RWPE1 (cell line): ENCODE measurements at regions not wholly inside any gene's neighbourhood (a gene's known extent, or its start where the extent isn't known, plus 50 kb on each side); places are given as distances from the start of the nearest gene placed in this dataset.

ENCODE experiments used
- CTCF ChIA-PET: fragments of 350-600 bp; sonication (Branson Sonifier 250); formaldehyde crosslinking; extraction: SDS; loops from one replicate; lab custom pipeline; 2021; lab: Yijun Ruan, JAX
- POLR2A ChIA-PET: fragments of 400-600 bp; formaldehyde crosslinking; extraction: SDS; loops from one replicate; lab custom pipeline; 2020; ENCODE audit warnings: antibody characterized with exemption; ENCODE audit not compliant: low non-redundant PET; lab: Yijun Ruan, JAX
- DNase-seq: peaks from one replicate; pipeline ENCODE4 v3.0.0; 2012; ENCODE audit warnings: low spot score
- H3K27ac ChIP-seq: fragments of 450-650 bp; 2 replicates; pipeline ENCODE4 v1.5.1; 2017
- CTCF ChIP-seq: fragments of 450-650 bp; conservative IDR thresholded peaks from 2 replicates; pipeline ENCODE4 v1.5.1; 2017; ENCODE audit warnings: low read depth, mild to moderate bottlenecking

DNA sequence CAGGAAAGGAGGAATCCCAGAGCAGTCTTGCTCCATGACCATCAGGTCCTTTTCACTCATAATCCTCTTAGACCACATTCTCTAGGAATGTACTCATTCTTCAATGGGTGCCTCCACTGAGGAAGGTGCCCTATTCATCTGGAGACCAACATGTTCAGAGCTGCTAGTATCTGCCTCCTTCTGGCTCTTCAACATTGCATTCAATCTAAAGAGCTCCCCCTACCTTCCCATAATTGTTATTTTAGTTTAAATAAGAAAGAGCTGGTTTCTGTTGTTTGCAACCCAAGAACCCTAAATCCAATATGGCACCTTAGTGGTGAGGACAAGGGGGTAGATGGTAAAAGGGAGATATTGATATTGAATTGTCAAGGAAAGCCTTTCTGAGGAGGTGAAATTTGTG is 67.6 kb downstream of the SCN11A start:
- no peak overlapping the region for H3K27ac ChIP-seq
- no peak for DNase-seq
- ChIA-PET CTCF (interaction anchor here (0.7 kb wide), 1 partner anchor 20 kb away, joined by 6 read pairs; no protein-coding TSS in a partner anchor), POLR2A (no interaction called here)
- TF ChIP-seq CTCF = no peak

DNA sequence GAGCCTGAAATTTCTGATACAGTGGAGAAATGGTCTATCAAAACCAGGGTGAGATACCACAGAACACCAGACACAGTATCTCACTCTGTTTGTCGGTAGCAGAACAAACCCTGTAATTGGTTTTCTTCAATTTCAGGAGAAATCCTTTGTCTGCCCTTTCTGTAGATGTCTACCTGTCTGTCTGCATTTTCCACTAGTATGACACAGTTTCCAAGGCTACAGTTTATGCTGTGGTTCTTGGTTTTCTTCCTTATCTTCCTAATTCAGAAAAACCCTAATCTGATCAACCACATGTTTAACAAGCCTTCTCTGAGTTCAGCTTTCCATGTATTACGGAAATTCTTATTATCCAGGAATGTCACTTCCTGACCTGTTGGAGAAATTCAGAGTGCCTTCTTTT is 70.8 kb downstream of the SCN11A start:
- H3K27ac ChIP-seq = no peak overlapping the region
- DNase-seq = no peak
- ChIA-PET CTCF (no interaction called here), POLR2A (no interaction called here)
- TF ChIP-seq CTCF = no peak

- CTCF ChIA-PET = no interaction called here
- H3K27ac ChIP-seq = no peak overlapping the region
- TF ChIP-seq CTCF = no peak
These were observed 73.0 kb downstream of the SCN11A start for GRCh38 chr3:38978729-38979128.

DNA sequence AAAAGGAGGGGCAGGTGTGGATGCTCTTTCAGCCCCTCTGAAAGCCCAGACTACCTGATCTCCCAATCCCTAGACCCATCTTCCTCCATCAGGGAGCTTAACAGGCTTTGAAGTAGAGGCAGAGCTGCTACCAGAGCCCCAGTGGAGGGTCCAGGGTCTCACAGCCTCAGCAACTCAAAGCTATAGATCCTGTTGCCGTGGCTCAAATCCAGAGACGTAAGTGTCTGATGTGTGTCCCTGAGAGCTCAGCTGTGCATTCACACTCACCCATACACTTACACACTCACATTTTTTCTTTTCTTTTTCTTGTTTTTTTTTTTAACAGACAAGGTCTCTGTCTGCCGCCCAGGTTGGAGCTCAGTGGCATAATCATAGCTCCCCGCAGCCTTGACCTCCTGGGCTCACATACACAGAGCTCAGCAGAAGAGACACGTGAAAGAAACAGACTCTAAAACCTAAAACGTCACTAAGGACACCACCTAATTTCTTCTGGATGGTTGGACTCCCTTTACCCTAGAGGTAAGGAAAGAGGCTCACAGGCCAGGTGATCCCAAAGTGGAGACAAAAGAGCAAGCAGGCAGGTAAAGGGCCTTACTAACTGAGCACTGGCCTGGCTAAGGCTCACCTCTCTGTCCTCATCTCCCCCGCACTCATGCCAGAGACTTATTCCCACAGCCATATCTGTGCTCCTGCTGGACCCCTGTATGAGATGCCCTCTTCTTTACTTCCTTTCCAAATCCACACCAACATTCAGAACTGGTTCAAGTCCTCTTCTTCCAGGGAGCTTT is 80.7 kb downstream of the SCN11A start:
- ChIA-PET CTCF (interaction anchor here (0.6 kb wide), 1 partner anchor 335 kb away, joined by 3 read pairs; no protein-coding TSS in a partner anchor), POLR2A (no interaction called here)
- TF ChIP-seq CTCF = no peak
- H3K27ac ChIP-seq = no peak overlapping the region
- DNase-seq = no peak

More at GRCh38 chr3:38978729-38979128, 73.0 kb downstream of the SCN11A start:
- no peak for DNase-seq
- POLR2A ChIA-PET = no interaction called here

- H3K27ac ChIP-seq = no peak overlapping the region
- CTCF ChIA-PET = interaction anchor here (0.9 kb wide), 1 partner anchor 9 kb away, joined by 3 read pairs; no protein-coding TSS in a partner anchor
- no peak for TF ChIP-seq CTCF
- POLR2A ChIA-PET = no interaction called here
- no peak for DNase-seq
These were observed 82.2 kb downstream of the SCN11A start for GRCh38 chr3:38969317-38970235.

DNA sequence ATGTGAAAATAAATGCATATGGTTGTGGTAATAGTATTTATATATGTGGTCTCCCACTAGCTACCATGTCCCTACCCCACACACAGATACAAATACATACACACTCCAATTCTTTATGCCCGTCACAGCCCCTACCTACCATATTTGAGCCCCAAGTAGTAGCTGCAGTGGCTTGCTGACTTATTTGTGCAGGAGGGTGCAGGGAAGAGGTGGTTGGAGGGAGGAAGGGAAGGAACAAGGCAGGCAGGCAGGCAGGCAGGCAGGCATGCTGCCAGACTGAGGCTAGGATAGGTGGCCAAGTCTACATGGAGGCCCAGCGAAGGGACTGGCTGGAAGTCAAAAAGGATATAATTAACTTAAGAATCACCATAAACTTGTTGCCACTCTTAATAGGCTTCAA is 82.9 kb downstream of the SCN11A start:
- POLR2A ChIA-PET = no interaction called here
- no peak for DNase-seq

More for the DNA sequence above, 82.9 kb downstream of the SCN11A start:
- CTCF ChIA-PET = interaction anchor here (0.9 kb wide), 1 partner anchor 8 kb away, joined by 3 read pairs; no protein-coding TSS in a partner anchor
- no peak overlapping the region for H3K27ac ChIP-seq
- TF ChIP-seq CTCF = no peak
